ENCODE measurements at regions not wholly inside any gene's neighbourhood (a gene's known extent, or its start where the extent isn't known, plus 50 kb on each side); places are given as distances from the start of the nearest gene placed in this dataset.
"Not testable (repeated sequence)": the region's sequence is repeated elsewhere in the genome, so short reads cannot be mapped to it uniquely, and the experiment has no call there.

DNA sequence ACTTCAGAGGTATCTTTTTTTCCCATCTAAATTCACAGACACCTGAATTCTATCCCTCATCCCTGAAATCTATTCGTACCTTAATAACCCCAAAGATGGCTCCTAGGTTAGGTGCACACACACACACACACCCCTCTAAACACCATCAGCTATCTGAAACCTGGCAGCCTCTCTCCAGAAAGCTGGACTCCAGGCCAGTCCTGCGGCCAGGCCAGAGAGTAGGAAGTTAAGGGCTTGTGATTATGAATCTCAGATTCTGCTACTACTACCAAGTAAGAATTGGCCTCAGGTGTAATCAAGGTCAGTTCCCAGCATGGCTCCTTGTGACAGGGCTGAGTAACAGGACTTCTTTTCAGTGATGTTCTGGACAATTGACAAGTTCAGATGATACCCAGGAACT, 244.2 kb upstream of the SERP2 start:
- no peak for DNase-seq

DNA sequence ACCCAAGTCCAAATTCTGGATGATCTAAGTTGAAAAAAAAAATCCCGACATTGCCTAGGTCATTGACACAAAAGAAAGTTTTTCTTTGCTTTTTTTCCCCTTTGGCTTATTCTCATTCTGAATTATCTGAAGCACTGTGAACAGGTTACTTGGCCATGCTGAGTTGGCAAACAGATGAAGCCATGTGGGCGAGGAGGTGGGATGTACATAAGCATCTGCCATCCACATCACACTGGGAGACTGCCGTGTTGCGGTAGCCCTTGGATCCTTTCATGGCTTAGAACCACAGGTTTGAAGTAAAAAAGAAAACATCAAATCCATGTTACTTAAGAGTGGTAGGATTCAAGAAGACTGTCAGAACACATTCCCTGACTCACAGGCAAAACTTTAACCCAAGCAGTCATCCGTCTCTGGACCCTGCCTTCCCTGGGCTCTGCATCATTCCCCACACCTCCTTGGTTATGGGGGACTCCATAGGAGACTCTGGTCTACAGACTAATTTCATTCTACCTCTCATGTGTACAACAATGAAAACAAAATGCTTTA, 242.5 kb upstream of the SERP2 start:
- DNase-seq, result no peak

DNA sequence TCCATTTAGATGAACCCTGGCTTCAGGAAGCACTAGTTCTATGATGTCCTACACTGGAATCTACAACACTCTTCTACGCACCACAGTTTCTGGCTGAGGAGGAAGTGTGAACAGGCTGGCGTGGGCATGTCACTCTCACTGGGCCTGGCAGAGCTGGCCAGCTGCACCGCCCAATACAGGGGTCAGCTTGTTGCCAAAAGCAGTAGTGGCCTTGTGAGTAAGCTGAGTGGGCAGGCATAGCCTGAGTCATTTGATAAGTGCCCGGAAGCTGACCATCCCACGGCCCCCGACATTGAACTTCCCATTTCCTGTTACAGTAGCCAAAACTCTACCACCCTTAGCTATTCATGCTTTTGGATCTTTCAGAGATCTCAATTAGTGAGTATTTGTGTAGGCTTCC, 240.9 kb upstream of the SERP2 start:
- no peak for DNase-seq

DNA sequence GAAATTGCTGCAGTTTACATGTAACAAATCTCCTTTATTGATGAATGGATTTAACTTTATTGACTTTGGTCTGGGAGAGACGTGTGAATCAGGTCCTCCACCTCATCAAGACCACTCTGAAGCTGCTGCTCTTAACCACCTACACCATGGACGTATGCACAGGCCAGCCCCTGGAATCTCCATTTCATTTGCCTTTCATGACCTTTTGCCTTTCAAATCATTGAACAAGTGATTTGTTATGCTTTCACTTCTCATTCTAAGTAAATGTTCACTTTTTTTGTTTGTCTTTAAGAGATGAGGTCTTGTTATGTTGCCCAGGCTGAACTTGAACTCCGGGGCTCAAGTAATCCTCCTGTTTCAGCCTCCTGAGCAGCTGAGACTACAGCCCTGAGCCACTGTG, 240.0 kb upstream of the SERP2 start:
- no peak for DNase-seq

DNA sequence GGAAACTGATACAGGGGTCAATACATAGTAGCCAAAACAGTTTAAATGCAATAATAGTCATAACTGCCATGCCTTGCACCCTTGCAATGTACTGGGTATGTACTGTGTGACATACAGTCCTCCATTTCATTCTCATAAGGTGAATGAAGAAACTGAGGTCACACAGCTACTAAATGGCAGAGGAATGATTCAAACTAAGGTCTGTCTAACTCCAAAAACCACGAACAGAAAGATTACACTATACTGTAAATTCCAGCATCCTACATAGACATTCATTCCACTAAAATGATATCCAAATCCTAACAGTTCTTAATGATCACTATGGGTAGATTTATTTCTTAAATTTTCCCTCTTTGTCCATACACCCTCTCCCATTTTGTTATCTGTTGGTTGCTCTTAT, 238.1 kb upstream of the SERP2 start:
- DNase-seq, result no peak

DNA sequence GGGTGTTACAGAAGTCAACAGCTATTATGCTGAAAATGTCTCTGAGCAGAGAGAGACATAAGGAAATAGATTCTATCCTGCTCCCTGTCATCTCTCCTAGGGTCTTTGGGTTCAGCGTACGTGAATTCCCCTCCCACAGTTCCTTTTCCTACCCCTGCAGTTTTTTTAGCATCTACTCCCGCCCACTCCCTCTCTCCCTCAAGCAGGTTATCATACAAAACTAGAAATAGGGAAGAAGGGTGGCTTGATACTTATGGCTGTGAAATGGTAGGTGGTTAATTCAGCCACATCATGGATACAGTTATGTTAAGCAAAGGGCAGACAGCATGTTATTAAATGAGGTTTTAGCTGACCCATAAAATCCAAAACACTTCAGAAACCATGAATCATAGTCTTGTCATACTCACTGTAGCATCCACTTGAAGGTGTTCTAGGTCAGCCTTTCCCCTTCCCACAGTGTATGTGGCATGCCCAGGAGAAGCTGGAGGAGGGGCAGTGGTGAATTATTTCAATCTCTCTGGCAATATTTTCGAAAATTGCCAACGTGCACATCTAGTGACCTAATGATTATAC, 236.8 kb upstream of the SERP2 start:
- DNase-seq, result no peak

DNA sequence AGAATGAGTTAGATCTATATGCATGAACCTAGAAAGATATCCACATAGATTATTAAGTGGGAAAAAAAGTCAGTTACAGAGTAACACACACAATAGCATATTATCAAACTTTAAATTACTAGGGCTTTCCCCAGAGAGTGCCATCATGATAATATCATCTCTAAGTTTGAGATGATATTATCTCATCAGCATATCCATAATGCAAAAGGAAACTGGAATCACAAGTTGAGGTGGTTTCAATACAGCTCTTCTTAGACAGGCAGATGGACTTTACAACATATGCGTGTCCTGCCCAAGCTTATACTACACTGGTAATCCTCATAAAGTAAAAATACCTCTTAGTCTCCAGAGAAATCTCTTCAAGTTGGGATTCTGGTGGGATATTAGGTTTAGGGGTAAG, 236.2 kb upstream of the SERP2 start:
- DNase-seq, result no peak

DNA sequence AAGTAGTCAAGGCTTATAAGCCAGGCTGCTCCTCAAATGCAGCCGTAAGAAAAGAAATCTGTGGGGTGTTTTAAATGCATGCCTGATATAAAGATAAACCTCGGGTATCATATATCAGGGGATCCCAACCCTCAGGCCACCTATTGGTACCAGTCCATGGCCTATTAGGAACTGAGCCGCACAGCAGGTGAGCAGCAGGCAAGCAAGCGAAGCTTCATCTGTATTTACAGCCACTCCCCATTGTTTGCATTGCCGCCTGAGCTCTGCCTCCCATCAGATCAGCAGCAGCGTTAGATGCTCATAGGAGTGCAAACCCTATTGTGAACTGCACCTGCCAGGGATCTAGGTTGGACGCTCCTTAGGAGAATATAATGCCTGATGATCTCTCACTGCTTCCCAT, 233.5 kb upstream of the SERP2 start:
- no peak for DNase-seq

DNA sequence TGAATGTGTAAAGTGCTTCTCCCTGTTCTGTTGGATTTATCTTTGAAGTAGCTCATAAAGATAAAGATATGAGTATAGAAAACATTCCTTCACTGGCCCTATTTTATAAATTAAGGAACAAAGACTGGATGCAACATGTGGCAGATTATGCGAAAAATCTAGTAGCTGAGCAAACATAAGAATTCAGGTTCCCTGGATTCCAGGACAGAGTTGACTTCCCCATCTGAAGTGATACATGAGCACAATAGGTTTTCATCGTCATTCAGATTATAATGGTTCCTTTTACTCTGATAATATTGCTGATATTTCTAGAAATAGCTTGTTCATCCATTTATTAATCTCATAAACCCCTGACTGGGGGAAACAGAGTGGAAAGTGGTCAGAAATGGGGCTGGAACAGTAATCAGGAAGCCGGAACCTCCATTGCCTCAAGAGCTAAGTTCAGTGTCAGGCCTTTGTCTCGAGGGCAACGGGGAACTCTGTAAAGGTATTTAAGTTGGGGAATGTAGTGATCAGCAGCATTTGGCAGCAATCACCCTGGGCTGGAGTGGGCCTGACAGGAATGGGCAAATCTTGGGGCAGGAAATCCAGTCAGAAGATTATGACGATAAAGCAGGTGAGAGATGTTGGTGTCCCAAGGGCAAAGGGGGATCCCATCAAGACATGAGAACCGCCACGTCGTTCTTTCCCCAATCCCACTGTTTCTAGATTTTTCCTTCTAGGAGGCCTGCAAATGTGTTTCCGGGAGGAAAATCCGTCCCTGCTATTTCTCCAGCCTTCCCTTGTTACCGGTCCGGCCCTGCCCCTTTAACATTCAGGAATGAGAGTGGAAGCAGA, 232.5 kb upstream of the SERP2 start:
- no peak for DNase-seq

DNA sequence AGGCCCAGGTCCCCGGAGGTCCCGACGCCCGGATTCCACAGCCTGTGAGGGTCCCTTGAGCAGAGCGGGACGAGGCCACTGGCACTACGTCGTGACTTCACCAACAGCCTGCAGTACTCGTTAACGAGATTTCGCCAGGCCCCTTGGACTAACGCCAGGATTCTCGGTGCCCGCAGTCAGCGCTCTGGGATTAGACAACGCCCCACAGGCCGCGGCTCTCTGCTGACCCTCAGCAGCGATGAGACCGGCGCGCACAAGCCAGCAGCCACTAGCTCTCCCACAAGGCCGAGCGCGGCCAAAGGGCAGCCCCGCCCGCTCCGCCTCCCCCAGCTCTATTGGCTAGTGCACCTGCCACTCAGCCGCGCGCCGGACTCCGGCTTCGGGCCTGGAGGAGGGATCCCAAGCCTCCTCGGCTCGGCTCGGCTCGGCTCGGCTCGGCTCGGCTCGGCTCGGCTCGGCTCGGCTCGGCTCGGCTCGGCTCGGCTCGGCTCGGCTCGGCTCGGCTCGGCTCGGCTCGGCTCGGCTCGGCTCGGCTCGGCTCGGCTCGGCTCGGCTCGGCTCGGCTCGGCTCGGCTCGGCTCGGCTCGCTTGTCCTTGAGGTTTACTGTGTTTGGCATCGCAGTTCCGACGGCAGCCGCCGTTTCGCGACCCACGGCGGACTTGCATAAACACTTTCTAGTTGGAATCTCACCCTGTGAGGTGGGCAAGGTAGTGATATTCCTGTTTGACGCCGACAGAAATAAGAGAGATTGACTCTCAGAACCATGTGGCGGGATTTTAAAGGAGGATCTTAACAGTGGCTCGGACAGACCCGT, 231.7 kb upstream of the SERP2 start:
- peak; percentile 90 for DNase-seq

DNA sequence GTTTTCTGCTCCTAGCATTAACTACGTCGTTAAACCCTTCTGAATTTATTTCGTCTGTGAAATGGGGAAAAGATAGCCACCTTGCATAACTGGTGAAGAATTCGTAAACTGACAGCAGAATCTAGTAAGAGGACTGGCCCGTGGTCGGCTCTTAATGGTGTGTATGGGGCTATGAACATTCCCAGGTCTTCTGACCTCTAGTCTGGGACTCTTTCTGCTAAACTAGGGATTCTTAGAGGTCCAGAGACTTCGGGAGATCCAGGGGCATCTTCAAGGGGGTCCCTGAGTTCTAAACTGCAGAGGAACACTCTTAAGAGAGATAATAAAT, 231.1 kb upstream of the SERP2 start:
- no peak for DNase-seq

DNA sequence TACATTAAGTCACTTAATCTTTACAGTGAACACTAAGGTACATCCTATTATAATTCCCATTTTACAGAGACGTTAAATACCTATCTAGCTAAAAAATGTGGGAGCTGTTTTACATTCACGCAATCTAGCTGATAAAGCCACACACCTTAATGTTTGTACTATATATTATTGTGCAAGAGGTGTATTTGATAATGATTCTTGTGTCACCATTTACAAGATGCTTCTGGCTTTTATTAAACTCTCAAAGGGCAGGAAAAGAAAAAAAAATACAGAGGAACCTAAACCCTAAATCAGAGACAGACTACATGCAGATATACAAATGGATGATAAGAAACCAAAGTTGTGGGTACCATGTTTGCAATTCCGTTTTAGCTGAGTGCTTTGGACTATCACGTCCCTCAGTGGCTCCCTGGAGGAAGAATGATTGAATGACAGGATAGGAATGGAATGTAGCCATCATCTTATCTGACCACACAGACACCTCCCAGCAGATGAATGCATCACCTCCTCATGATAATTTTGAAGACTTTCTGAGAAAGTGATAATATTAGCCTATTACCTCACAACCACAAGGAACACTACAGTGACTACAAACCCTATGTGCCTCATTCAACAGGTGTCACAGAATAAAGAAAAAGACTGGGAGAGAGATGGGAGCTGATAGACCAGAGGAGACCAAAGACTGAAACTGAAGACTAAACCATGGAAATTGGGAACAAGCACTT, 230.5 kb upstream of the SERP2 start:
- DNase-seq, result no peak

DNA sequence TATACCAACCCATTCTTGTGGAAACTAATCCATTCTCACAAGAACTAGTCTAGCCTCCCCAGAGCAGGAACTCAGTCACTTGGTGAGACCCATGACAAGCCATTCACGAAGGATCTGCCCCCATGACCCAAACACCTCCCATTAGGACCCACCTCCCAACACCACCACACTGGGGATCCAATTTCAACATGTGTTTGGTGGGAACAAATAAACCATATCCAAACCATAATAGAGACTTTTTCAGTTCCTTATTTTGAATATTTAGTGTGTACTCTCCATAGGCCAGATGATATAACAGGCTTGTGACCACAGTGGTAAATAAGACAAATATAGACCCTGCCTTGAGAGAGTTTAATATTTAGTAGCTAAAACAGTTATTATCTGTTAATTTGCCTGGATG, 227.5 kb upstream of the SERP2 start:
- no peak for DNase-seq

DNA sequence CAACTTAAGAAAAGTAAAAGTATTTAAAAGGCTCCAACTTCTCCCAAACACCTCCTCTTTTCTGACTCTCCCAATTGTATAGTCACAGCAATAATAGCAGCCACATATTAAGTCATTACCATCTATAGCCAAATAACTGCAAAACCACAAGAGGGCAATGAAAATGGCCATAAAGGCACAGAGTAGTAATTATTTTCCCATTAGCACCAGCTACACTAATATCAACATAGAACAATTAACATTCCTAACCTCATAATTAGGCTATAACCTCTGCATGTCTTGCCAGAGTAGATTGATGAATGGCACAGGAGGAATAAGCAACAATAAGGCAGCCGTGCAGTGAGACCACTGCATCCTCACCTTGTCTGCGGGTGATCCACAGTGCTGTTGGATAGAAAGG, 226.4 kb upstream of the SERP2 start:
- no peak for DNase-seq

DNA sequence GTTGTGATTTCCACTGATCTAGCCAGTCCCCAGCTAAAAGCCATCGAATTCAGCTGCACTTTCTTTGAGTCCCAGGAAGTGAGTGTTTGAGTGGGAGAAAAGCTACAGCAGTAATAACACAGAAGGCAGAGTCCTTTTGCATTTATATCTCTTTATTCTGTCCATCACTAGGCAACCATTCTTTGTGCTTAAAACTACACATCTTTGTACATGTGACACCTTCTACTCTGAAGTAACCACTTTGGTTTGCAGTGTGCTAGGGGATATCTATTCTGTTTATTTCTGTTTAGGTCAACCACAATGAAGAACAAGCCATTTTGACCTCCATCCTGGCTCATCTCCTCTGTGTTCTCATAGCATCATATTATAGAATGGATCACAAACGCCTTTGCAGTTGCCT, 226.0 kb upstream of the SERP2 start:
- DNase-seq, result no peak

DNA sequence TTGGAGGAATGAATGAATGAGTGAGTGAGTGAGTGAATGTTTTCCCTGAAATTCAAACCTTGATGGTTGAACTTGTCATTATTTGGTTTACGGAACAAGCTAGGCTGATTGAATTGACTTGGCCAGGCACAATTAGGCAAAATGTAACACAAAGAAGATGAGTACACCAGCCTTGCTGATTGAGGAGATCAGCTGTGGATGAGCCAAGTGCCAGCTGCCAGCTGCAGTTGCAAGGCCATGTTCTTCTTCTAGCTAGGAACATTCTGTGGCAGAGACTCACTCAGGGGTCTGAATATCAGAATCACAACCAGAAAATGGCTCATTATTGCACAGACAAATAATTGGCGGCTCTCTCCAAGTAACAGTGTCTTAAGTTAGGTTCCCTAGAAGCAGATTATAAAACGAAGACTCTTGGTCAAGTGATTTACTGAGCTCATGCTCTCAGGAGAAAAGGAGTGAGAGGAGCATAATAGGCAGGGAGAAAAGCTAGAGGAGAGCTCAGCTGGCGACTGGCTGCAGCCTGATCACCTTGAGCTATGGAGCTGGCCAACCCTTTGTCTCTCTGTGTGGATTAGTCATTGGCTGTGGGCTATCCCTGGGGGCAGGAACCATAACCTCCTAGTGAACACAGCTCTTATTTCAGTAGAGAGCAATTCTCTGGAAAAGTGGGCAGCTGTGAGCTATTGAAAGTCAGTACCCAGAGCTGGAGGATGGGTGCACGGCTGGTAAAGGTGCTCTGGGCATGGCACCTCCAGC, 225.3 kb upstream of the SERP2 start:
- no peak for DNase-seq

DNA sequence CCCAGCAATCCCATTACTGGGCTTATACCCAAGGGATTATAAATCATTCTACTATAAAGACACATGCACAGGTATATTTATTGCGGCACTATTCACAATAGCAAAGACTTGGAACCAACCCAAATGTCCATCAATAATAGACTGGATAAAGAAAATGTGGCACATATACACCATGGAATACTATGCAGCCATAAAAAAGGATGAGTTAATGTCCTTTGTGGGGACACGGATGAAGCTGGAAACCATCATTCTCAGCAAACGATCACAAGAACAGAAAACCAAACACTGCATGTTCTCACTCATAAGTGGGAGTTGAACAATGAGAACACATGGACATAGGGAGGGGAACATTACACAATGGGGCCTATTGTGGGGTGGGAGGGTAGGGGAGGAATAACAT, 224.4 kb upstream of the SERP2 start:
- not testable (repeated sequence) for DNase-seq

DNA sequence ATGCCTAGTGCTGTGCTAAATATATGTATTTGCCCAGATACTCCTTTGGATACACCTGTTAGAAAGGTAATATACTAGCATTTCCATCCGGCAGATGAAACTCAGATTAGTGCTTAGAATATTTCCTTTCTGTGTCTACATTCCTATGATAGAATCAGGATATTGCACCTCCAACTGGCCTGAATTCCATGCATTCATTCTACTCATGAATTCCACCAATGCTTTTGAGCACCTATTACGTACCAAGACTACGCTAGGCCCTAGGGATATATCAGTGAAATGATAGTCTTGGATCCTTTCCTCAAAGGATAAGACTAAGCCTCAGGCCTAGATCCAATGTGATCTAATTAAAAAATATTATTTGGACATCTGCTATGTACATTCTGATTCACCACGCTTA, 223.8 kb upstream of the SERP2 start:
- DNase-seq, result no peak

DNA sequence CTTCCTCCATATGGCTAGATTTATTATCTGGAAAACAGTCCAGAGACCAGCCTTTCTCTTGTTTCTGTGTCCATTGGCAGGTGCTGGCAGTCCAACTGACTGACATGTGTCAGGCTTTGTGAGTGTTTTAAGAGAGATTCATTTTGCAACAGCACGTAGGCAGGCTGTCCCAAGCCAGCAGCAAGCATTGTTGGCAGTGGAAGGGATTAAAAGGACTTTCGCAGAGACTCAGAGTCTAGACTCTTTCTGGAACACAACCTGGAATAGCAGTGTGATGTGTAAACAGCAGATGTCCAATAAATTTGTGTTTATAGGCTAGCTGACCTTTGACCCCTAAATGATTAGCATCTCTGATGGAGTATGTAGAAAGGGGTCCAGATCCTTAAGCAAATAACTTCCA, 222.2 kb upstream of the SERP2 start:
- no peak for DNase-seq

DNA sequence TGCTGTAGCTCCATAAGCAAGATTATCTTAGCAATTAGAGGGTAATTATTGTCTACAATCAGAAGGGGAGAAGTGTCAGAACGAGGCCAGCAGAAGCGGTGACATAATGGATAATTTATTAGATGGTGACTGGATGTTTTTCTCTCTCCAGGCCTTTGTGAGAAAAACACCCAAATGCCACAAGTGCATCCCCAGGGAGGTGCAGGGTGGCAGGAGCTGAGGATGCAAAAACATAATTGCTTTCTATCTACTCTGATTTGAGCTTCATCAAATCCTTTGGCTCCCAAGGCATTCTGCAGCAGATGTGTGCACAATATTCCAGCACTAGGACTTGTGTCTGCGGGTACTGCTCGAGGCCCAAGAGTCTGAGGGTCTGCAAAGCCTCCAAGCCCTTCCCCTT, 220.1 kb upstream of the SERP2 start:
- DNase-seq, result no peak

DNA sequence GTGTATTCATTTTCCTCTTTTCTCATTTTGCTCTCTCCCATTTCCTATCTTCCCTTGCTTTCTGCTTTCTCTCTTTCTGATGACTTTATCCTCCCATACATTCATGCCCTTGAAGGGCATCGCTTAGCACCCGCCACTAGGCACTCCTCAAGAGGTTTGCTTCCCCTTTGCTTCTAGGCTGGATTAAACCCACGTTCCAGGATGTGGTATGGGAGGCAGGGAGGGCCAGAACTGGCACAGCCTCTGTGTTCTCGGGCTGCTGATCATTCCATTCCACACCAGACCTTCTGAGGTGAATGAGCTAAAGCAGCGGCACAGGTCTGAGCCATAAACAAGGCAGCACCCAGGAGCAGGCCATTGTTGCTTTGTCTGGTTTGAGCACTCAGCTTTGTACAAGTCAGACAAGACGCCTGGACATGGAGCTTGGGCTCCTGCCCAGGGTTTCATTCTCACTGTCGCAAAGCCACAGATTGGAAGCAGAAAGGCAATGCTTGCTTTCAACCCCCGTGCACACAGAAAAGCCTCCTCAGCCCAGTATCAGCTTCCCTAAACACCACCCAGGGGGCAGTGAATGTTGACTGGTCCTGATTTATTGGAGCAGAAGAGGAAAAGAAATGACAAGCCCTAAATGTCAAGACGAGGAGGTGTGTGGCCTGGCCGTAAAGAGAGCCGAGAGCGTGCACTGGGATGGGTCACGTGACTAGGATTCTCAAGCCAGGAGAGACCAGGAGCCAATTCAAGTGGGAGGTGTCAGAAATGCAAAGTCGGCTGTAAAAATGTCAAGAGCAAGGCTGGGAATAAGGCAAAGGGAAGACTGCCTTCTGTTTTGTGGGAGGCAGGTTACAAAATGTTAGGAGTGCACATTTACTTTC, 218.0 kb upstream of the SERP2 start:
- no peak for DNase-seq

DNA sequence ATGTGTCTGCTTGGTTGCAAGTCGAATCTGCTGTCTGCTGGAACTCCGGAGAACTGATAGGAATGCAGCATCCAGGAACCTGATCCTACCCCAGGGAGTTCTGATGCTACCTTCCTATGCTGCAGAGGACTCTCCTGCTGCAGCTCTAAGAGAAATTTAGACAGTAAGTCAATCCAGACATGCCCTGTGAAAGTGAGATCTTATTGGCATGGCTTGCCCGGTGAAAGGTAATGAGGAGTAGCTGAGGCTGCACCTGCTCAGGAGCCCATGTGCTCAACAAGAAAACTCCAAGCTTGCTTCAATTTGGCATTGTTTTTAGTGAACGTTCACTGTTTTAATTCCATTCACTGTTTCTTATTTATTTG, 217.3 kb upstream of the SERP2 start:
- no peak for DNase-seq

Data from activated naive CD4-positive, alpha-beta T cell treated with anti-CD3 and anti-CD28 coated beads, Interleukin-2, amount 50 U/mL, for 16 hours (primary cell).